Activated naive CD8-positive, alpha-beta T cell treated with anti-CD3 and anti-CD28 coated beads, Interleukin-2, amount 50 U/mL, for 24 hours (primary cell): ENCODE measurements at regions not wholly inside any gene's neighbourhood (a gene's known extent, or its start where the extent isn't known, plus 50 kb on each side); places are given as distances from the start of the nearest gene placed in this dataset.
"Not testable (repeated sequence)": the region's sequence is repeated elsewhere in the genome, so short reads cannot be mapped to it uniquely, and the experiment has no call there.

Experiments used
- ATAC-seq: fragments of 150-1000 bp; cut with Tn5 transposase; one replicate; pipeline ENCODE4 v1.10.0; 2021
- DNase-seq: peaks from one replicate; pipeline ENCODE4 v3.0.0; 2021
- H3K27ac Mint-ChIP-seq: one replicate; pipeline ENCODE4 v1.8.0; 2021; ENCODE audit warnings: mild to moderate bottlenecking, mixed read lengths
- H3K27me3 Mint-ChIP-seq: one replicate; pipeline ENCODE4 v1.8.0; 2021; ENCODE audit warnings: mixed read lengths
- H3K36me3 Mint-ChIP-seq: one replicate; pipeline ENCODE4 v1.8.0; 2021; ENCODE audit warnings: low read depth, mixed read lengths
- H3K4me1 Mint-ChIP-seq: one replicate; pipeline ENCODE4 v1.8.0; 2021; ENCODE audit warnings: mixed read lengths
- H3K4me3 Mint-ChIP-seq: one replicate; pipeline ENCODE4 v1.8.0; 2021; ENCODE audit warnings: mild to moderate bottlenecking, moderate library complexity, mixed read lengths
- H3K9me3 Mint-ChIP-seq: one replicate; pipeline ENCODE4 v1.8.0; 2021; ENCODE audit warnings: mixed read lengths

GRCh38 chr12:40431169-40431568 lies 206.4 kb downstream of the LRRK2 start:
- H3K4me1 Mint-ChIP-seq: no peaks in the 10 kb centered on the region
- H3K4me3 Mint-ChIP-seq: no peak overlapping the region
- ATAC-seq (no peak), DNase-seq (no peak)
- H3K27me3 Mint-ChIP-seq: no peaks in the 10 kb centered on the region
- no peaks in the 10 kb centered on the region for H3K36me3 Mint-ChIP-seq
- peaks cover 4% of the 10 kb centered on the region for H3K9me3 Mint-ChIP-seq
- no peak overlapping the region for H3K27ac Mint-ChIP-seq

- DNase-seq (no peak), ATAC-seq (no peak)
- Mint-ChIP-seq H3K36me3 (no peaks in the 10 kb centered on the region), H3K27me3 (no peaks in the 10 kb centered on the region), H3K4me1 (no peaks in the 10 kb centered on the region), H3K9me3 (no peaks in the 10 kb centered on the region), H3K27ac (no peak overlapping the region), H3K4me3 (no peak overlapping the region)
Observed at GRCh38 chr12:40435251-40435650, 210.5 kb downstream of the LRRK2 start.

- DNase-seq (no peak), ATAC-seq (no peak)
Observed at GRCh38 chr12:40435951-40436350, 211.2 kb downstream of the LRRK2 start.

GRCh38 chr12:40436564-40436963 lies 211.8 kb downstream of the LRRK2 start:
- Mint-ChIP-seq H3K27me3 (no peaks in the 10 kb centered on the region), H3K4me1 (no peaks in the 10 kb centered on the region), H3K36me3 (no peaks in the 10 kb centered on the region), H3K27ac (no peak overlapping the region), H3K9me3 (no peaks in the 10 kb centered on the region), H3K4me3 (no peak overlapping the region)
- no peak for ATAC-seq
- no peak for DNase-seq

More at GRCh38 chr12:40435951-40436350, 211.2 kb downstream of the LRRK2 start:
- Mint-ChIP-seq H3K4me3 (no peak overlapping the region), H3K9me3 (no peaks in the 10 kb centered on the region), H3K27ac (no peak overlapping the region), H3K36me3 (no peaks in the 10 kb centered on the region), H3K27me3 (no peaks in the 10 kb centered on the region), H3K4me1 (no peaks in the 10 kb centered on the region)

GRCh38 chr12:40439771-40440492 lies 215.1 kb downstream of the LRRK2 start:
- DNase-seq (no peak), ATAC-seq (no peak)
- H3K4me1 Mint-ChIP-seq: no peaks in the 10 kb centered on the region
- no peaks in the 10 kb centered on the region for H3K27me3 Mint-ChIP-seq
- H3K36me3 Mint-ChIP-seq: no peaks in the 10 kb centered on the region
- no peak overlapping the region for H3K4me3 Mint-ChIP-seq
- no peaks in the 10 kb centered on the region for H3K9me3 Mint-ChIP-seq
- no peak overlapping the region for H3K27ac Mint-ChIP-seq

GRCh38 chr12:40444174-40444573 lies 219.4 kb downstream of the LRRK2 start:
- H3K36me3 Mint-ChIP-seq: no peaks in the 10 kb centered on the region
- H3K27ac Mint-ChIP-seq: no peak overlapping the region
- no peaks in the 10 kb centered on the region for H3K9me3 Mint-ChIP-seq
- H3K4me1 Mint-ChIP-seq: no peaks in the 10 kb centered on the region
- ATAC-seq: no peak
- no peak overlapping the region for H3K4me3 Mint-ChIP-seq
- H3K27me3 Mint-ChIP-seq: no peaks in the 10 kb centered on the region
- no peak for DNase-seq

- ATAC-seq (no peak), DNase-seq (no peak)
- H3K4me1 Mint-ChIP-seq: no peaks in the 10 kb centered on the region
- no peak overlapping the region for H3K27ac Mint-ChIP-seq
- no peak overlapping the region for H3K4me3 Mint-ChIP-seq
- H3K9me3 Mint-ChIP-seq: no peaks in the 10 kb centered on the region
- H3K27me3 Mint-ChIP-seq: no peaks in the 10 kb centered on the region
- H3K36me3 Mint-ChIP-seq: no peaks in the 10 kb centered on the region
Observed at GRCh38 chr12:40446385-40446784, 221.6 kb downstream of the LRRK2 start.

GRCh38 chr12:40448523-40448922 lies 223.7 kb downstream of the LRRK2 start:
- not testable (repeated sequence) for H3K9me3 Mint-ChIP-seq, DNase-seq, ATAC-seq, H3K36me3 Mint-ChIP-seq, H3K27me3 Mint-ChIP-seq, H3K4me3 Mint-ChIP-seq, H3K27ac Mint-ChIP-seq, H3K4me1 Mint-ChIP-seq

GRCh38 chr12:40451661-40452060 lies 226.9 kb downstream of the LRRK2 start:
- Mint-ChIP-seq H3K36me3 (no peaks in the 10 kb centered on the region), H3K4me3 (no peak overlapping the region), H3K27me3 (no peaks in the 10 kb centered on the region), H3K9me3 (no peaks in the 10 kb centered on the region), H3K27ac (no peak overlapping the region), H3K4me1 (no peaks in the 10 kb centered on the region)
- ATAC-seq (no peak), DNase-seq (no peak)

- ATAC-seq (no peak), DNase-seq (no peak)
- Mint-ChIP-seq H3K27ac (no peak overlapping the region), H3K27me3 (no peaks in the 10 kb centered on the region), H3K4me1 (no peaks in the 10 kb centered on the region), H3K9me3 (peaks cover 3% of the 10 kb centered on the region), H3K36me3 (no peaks in the 10 kb centered on the region), H3K4me3 (no peak overlapping the region)
Observed at GRCh38 chr12:40464121-40464520, 228.1 kb upstream of the CNTN1 start.

- Mint-ChIP-seq H3K4me3 (no peak overlapping the region), H3K36me3 (no peaks in the 10 kb centered on the region)
Observed at GRCh38 chr12:40469736-40470135, 222.5 kb upstream of the CNTN1 start.

GRCh38 chr12:40473962-40474361 lies 218.3 kb upstream of the CNTN1 start:
- no peak for ATAC-seq

More at GRCh38 chr12:40469736-40470135, 222.5 kb upstream of the CNTN1 start:
- Mint-ChIP-seq H3K27me3 (no peaks in the 10 kb centered on the region), H3K4me1 (no peaks in the 10 kb centered on the region), H3K9me3 (no peaks in the 10 kb centered on the region), H3K27ac (no peak overlapping the region)
- ATAC-seq (no peak), DNase-seq (no peak)

GRCh38 chr12:40474630-40475029 lies 217.6 kb upstream of the CNTN1 start:
- H3K27ac Mint-ChIP-seq: no peak overlapping the region
- ATAC-seq: no peak

More at GRCh38 chr12:40473962-40474361, 218.3 kb upstream of the CNTN1 start:
- Mint-ChIP-seq H3K27ac (no peak overlapping the region), H3K9me3 (no peaks in the 10 kb centered on the region), H3K4me1 (no peaks in the 10 kb centered on the region), H3K27me3 (no peaks in the 10 kb centered on the region), H3K4me3 (no peak overlapping the region), H3K36me3 (no peaks in the 10 kb centered on the region)
- no peak for DNase-seq

GRCh38 chr12:40499856-40500255 lies 192.4 kb upstream of the CNTN1 start:
- DNase-seq (no peak), ATAC-seq (no peak)
- Mint-ChIP-seq H3K27ac (no peak overlapping the region), H3K36me3 (no peaks in the 10 kb centered on the region), H3K4me3 (no peak overlapping the region), H3K4me1 (no peaks in the 10 kb centered on the region), H3K9me3 (no peaks in the 10 kb centered on the region), H3K27me3 (no peaks in the 10 kb centered on the region)

More at GRCh38 chr12:40474630-40475029, 217.6 kb upstream of the CNTN1 start:
- DNase-seq: no peak
- H3K27me3 Mint-ChIP-seq: no peaks in the 10 kb centered on the region
- H3K9me3 Mint-ChIP-seq: no peaks in the 10 kb centered on the region
- no peaks in the 10 kb centered on the region for H3K4me1 Mint-ChIP-seq
- no peak overlapping the region for H3K4me3 Mint-ChIP-seq
- no peaks in the 10 kb centered on the region for H3K36me3 Mint-ChIP-seq

GRCh38 chr12:40502322-40502721 lies 189.9 kb upstream of the CNTN1 start:
- ATAC-seq: no peak
- H3K27me3 Mint-ChIP-seq: no peaks in the 10 kb centered on the region

GRCh38 chr12:40505327-40505726 lies 186.9 kb upstream of the CNTN1 start:
- ATAC-seq (no peak), DNase-seq (no peak)
- Mint-ChIP-seq H3K4me1 (no peaks in the 10 kb centered on the region), H3K4me3 (no peak overlapping the region), H3K36me3 (no peaks in the 10 kb centered on the region), H3K27ac (no peak overlapping the region), H3K9me3 (no peaks in the 10 kb centered on the region), H3K27me3 (no peaks in the 10 kb centered on the region)

More at GRCh38 chr12:40502322-40502721, 189.9 kb upstream of the CNTN1 start:
- DNase-seq: no peak
- Mint-ChIP-seq H3K4me1 (no peaks in the 10 kb centered on the region), H3K4me3 (no peak overlapping the region), H3K27ac (no peak overlapping the region), H3K9me3 (no peaks in the 10 kb centered on the region), H3K36me3 (no peaks in the 10 kb centered on the region)
